HK-2 (cell line): ENCODE measurements at regions not wholly inside any gene's neighbourhood (a gene's known extent, or its start where the extent isn't known, plus 50 kb on each side); places are given as distances from the start of the nearest gene placed in this dataset.
A peak's percentile ranks its signal among the peaks of the same experiment; 100 is the strongest.
"Not testable (repeated sequence)": the region's sequence is repeated elsewhere in the genome, so short reads cannot be mapped to it uniquely, and the experiment has no call there.

Experiments used
- DNase-seq: peaks from one replicate; pipeline ENCODE4 v3.0.0-alpha.2; 2018; ENCODE audit not compliant: unreplicated experiment

- DNase-seq = no peak
Observed at GRCh38 chr7:115356999-115357702, 435.3 kb downstream of the MDFIC start.

DNA sequence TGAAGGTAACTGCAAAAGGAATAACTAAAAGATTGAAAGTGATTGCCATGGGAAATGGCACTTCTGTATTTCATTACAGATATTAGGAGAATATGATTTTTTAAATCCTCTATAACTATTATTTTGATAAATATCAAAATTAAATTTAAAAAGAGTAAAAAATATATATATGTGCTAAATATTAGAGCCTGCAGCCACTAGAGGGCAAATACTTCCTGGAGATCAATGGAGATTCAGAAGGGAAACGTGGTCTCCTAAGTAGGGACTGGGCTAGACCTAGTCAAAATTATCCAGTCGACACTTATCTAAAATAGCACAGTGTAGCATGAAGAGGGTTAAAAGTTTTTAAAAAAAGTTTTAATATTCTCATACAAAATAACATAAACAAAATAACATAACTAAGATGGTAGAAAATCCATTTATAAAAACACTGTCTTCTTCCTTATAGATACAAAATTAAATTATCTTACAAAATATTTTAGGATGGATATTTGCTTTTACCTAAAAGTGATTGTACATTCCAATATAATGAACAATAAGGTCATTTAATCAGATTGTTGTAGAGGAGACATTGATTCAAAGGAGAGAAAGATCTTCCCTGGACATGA, 434.3 kb downstream of the MDFIC start:
- no peak for DNase-seq

DNA sequence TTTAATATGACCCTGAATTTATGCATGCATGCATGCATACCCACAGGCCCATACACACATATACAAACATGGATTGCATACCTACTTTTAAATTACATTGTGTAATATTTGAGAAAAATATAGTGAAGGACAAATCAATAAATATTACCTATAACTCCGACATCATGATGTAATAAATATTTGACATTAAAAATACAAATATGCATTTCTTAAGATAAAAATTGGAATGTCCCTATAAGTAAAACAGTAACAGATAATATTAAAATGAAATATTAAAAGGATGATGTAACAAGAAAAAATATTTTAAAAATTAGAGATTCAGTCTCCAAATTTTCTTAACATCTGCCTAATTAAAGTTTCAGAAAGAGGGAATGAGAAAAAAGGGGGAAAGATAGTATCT, 433.0 kb downstream of the MDFIC start:
- no peak for DNase-seq

- DNase-seq = no peak
Observed at GRCh38 chr7:115352375-115352774, 430.5 kb downstream of the MDFIC start.

DNA sequence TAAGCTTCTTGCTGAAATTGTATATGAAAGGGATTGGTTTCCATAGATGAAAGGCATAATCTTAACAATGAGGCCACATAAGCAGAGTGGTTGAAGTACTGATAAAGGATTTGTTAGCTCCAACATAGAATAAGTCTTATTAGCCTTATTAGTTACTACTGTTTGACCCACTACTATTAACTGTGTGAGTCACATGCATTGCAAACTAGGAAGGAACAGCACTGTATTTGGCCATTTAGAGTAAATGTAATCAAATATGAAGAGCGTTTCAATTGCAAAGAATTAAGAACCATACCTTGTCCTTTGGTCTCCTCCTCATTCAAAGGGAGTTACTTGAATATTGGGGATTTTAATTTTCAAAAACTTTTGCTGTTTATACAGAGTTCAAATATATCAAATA, 428.9 kb downstream of the MDFIC start:
- DNase-seq = no peak

GRCh38 chr7:115349635-115350034, 427.7 kb downstream of the MDFIC start:
- no peak for DNase-seq

DNA sequence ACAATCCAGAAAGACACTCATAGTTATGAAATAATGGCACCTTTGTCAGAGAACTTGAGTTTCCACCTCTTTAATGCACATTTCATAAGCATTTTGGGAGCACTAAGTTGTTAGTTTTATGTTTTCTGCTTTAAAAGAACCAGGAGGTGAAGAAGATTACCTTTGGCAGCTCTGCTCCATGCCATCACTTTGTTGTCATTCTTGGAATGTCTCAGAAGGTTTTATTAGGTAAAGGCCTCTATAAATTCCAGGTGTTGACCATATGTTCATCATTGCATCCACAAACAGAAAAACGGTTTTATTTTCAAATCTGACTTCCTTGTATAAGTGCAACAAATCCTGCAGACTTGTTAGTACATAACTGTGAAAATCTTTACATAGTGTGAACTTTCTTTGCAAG, 424.8 kb downstream of the MDFIC start:
- no peak for DNase-seq

- no peak for DNase-seq
Observed at GRCh38 chr7:115340828-115341227, 418.9 kb downstream of the MDFIC start.

DNA sequence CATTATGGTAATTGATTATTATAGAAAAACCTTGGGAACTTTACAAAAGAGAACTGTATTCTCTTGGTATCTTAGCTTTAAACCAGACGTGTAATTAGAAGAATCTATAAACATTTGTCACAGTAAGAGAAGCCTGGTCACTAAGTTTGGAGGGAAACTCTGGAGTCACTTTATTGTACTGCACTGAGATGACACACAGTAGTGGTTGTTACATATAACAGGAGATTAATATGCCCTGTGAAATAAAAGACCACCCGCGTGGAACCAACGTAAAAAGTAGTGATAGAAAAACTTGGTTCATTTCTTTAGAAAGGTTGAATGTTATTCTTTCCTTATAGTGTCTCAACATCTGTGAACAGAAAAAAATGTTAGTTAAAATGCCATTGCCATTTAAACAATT, 416.1 kb downstream of the MDFIC start:
- no peak for DNase-seq

GRCh38 chr7:115332691-115333090, 410.8 kb downstream of the MDFIC start:
- no peak for DNase-seq

DNA sequence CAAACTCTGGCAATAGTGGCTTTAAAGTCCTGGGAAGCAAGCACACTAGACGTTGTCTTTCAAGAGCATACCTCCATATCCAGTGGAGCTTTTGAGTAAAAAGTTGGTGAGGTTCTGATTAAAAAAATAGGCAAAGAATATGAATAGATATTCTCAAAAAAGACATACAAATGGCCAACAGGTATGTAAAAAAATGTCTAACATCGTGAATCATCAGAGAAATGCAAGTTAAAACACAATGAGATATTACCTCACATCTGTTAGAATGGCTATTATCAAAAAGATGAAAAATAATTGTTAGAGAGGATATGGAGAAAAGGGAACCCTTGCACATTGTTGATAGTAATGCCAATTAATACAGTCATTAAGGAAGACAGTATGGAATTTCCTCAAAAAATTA, 407.1 kb downstream of the MDFIC start:
- no peak for DNase-seq

DNA sequence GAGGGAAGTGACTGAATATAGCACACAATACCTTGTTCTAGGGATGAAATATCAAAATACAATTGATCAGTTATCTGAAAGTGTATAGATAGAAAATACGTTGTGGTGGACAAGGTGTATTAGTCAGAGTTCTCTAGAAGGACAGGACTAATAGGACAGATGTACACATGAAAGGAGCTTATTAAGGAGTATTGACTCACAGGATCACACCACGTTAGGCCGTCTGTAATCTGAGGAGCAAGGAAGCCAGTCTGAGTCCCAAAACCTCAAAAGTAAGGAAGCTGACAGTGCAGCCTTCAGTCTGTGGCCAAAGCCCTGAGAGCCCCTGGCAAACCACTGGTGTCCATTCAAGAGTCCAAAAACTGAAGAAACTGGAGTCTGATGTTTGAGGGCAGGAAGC, 406.1 kb downstream of the MDFIC start:
- no peak for DNase-seq

- no peak for DNase-seq
Observed at GRCh38 chr7:115327326-115327725, 405.4 kb downstream of the MDFIC start.

GRCh38 chr7:115319541-115319940, 397.6 kb downstream of the MDFIC start:
- DNase-seq = no peak

DNA sequence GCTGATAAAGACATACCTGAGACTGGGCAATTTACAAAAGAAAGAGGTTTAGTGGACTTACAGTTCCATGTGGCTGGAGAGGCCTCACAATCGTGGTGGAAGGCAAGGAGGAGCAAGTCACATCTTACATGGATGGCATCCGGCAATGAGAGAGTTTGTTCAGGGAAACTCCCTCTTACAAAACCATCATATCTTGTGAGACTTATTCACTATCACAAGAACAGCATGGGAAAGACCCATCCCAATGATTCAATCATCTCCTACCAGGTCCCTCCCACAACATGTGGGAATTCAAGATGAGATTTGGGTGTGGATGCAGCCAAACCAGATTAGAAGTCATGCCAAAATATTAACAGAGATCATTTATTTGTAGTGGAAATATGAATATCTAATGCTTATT, 388.4 kb downstream of the MDFIC start:
- not testable (repeated sequence) for DNase-seq

DNA sequence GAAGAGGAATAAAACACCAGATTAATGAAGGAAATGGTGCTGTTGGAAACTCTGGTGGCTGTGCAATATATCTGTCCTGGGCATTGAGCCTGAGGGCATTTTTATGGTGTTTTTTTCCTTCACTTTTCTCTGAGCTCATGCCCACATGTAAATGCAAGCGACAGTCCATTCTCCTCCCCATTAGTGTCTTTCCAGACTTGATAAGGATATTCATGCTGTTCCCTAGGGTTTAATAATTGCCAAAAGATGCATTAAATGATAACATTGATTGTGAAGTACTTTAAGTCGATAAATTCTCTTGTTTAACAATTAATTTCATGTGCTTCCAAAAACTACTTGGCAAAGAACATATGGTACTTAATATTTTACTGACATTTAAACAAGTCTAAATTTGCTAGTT, 384.7 kb downstream of the MDFIC start:
- DNase-seq = no peak

GRCh38 chr7:115300231-115300870, 378.5 kb downstream of the MDFIC start:
- no peak for DNase-seq

- DNase-seq = no peak
Observed at GRCh38 chr7:115299397-115300037, 377.6 kb downstream of the MDFIC start.

DNA sequence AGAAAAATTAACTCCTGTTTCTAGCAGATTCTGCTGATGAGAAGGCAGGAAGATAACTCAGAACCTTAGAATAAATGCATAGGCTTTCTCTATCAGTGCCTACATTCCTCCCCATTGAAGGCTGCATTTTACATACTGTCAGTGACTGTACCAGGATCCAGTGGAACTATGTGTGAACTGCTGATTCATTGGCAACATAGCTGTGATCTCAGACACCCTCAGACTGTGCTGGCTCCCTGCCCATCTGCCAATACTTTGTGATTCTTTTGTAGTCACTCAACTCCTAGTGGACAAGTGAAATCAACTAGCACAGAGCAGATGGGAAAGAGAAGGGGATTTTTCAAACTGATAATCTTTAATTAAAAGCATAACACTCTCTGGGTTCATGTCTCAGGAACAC, 375.8 kb downstream of the MDFIC start:
- DNase-seq = peak; percentile 76

DNA sequence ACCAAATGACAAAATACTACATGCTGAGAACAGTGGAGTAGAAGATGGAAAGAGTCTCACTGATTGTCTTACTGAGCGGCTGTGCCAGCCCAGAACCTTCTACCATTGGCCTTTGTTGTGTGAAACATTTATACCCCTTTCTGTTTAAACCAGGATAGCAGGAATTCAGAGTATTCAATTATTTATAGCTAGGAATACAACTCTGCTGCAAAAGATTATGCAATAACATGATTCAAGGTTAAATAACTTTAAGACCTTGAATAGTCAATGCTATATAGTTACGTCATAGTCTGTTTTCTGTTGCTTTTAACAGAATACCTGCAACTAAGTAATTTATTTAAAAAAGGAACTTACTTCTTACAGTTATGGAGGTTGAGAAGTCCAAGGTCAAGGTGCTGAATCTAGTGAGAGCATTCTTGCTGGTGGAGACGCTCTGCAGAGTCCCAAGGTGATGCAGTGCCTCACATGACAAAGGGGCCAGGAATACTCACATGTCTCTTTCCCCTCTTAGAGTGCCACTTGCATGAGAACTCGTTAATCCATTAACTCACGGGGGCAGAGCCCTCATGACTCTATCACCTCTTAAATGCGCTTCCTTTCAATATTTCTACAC, 371.8 kb downstream of the MDFIC start:
- DNase-seq = no peak

GRCh38 chr7:115292381-115292780, 370.5 kb downstream of the MDFIC start:
- DNase-seq = no peak

DNA sequence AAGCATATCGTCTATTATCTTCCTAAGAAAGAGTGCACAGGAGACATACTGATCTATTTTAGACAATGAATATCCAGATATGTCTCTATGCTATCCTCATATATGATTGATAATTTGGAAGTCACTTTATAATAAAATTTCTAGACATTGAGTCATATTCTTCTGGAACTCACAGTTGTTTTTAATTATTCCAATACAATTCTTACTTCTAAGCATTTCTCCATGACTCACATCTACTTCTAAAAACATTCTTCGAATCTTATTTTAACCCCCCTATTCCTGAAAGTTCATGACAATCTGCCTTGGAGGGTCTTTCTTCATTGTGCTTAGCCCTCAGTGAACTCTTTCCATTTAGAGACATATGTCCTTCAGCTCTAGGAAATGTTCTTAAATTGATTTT, 368.1 kb downstream of the MDFIC start:
- no peak for DNase-seq
